Occipital lobe (tissue), 1 donor: ENCODE measurements at regions not wholly inside any gene's neighbourhood (a gene's known extent, or its start where the extent isn't known, plus 50 kb on each side); places are given as distances from the start of the nearest gene placed in this dataset.

Experiments
- DNase-seq: peaks from one replicate; lab custom pipeline; 2025; lab: John Stamatoyannopoulos, UW

- no peak for DNase-seq
Measured at GRCh38 chr11:32039149-32039548, 51.7 kb upstream of the RCN1 start.

GRCh38 chr11:32034680-32035079, 56.2 kb upstream of the RCN1 start:
- DNase-seq, result no peak

DNA sequence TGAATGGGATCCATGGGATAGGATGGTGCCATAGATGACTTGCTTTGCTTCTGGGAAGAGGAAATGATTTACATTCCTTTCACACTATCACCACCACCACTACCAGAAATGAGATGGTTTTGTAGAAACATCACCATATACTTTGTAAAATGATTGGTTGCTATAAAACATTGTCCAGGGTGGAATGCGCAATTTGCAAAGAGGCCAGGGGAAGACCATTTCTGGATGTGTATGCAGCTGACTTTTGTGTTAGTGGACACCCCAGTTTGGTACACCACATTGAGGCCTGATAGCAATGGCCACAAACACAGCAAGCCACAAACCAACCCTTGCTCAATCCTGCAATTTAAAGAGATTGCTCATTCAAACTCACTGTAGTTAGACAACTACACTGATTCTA, 56.7 kb upstream of the RCN1 start:
- no peak for DNase-seq

GRCh38 chr11:32033491-32033890, 57.4 kb upstream of the RCN1 start:
- DNase-seq, result no peak

GRCh38 chr11:32033067-32033466, 57.8 kb upstream of the RCN1 start:
- no peak for DNase-seq

GRCh38 chr11:32032478-32032877, 58.4 kb upstream of the RCN1 start:
- no peak for DNase-seq

GRCh38 chr11:32032052-32032451, 58.8 kb upstream of the RCN1 start:
- DNase-seq, result no peak

DNA sequence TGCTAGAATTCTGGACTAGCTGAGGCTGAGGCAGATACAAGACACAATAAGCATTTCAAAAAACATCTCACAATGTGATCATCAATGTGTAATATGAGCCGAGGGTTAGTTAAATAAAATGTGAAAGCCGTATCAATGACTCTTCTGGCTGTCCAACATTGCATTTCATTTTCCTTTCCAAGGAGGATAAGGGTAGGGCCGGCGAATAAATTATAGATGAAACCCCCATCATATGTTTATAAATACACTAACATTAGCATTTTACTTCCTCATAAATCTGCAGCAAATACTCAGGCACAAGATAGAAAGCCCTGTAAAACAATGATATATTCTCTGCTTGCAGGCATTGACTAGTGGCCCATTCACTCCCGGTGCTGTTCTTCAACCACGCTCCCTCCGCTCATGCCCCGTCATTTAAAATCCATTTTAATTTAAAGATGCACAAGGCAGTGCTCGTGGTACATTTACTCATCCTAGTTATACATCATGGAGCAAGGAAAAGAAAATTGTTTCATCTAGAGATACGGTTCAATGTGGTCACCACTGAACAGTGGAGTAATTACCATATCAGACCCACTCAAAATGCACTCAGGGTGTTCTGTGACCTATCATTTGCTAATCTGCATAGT, 59.9 kb upstream of the RCN1 start:
- DNase-seq, result no peak

GRCh38 chr11:32029721-32030120, 61.2 kb upstream of the RCN1 start:
- DNase-seq, result no peak

- no peak for DNase-seq
Measured at GRCh38 chr11:32028201-32028600, 62.7 kb upstream of the RCN1 start.

GRCh38 chr11:32026766-32027165, 64.1 kb upstream of the RCN1 start:
- no peak for DNase-seq

DNA sequence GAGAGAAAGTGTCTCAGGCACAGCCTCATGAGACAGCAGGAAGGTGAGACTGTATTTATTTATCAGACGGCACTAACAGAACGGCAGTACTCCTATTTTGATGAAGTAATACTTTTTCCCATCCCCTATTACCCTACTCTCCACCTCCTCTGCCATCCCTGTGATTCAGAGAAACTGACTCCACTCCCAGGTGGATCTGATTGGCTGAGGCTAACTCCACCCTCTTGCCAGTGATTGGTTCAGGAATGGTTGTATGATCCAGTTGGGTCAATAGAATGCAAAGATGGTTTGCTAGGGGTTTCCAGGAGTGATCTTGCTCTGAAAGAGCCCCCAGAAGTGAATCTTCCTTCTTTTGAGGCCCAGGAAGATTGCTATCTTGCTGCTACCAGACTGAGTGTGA, 65.9 kb upstream of the RCN1 start:
- DNase-seq, result no peak

DNA sequence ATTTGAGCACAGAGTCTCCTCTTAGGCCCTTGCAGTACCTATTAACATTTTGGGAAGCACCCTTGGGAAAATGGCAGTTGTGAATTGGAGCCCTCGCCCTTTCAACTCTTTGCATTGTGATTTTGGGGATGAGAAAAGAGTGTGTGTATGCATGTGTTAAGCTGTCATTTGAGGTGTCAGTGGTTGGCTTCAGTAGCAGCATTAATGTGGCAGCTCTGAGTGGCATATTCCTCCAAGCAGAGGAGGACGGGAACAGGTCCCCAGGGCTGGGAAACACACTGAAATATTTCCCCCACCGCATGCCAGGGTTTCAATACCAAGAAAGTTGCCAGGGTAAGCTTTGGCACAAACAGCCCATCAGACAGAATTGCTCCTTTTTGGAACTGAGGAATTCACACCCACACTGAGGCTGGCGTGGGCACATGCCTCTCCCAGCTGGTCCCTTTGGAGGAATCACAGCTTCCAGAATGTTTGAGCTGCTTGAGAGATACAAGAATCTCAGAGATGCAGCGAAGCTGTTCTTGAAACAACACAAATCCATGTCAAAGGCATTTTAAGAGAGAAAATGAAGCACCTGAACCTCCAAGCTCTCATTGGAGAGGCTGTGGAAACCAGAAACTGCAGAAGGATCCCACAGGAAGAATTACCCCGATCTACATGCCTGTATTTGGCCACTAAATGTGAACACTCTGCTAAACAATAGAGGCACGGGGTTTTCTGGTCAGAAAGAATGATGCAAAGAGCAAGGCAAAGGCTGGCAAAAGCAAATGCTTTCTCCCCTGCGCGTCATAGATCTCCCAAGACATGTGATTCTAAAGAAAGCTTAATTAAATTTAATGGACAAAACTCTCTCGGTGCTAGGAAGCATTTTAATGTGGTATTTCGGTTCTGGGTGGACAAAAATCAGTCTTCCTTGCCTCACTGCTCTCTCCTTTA, 67.2 kb upstream of the RCN1 start:
- peak; percentile 45 for DNase-seq

DNA sequence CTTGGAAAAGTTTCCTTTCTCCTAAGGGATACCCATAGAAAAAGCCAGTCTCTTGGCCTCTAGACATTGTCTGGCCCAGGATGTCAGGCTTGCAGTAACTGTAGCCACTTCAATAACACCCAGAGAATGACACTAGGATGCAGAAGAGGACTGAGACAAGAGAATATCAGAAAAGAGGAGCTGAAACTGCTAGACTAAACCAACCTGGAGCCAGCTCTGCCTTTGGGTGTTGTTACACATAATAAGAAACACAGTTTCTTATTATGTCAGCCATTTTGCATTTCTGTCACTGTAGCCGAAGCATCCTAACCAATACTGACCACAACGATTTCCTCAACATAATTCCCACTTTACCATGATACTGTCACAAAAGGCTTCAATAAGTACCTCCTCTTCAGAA, 72.2 kb upstream of the RCN1 start:
- no peak for DNase-seq

DNA sequence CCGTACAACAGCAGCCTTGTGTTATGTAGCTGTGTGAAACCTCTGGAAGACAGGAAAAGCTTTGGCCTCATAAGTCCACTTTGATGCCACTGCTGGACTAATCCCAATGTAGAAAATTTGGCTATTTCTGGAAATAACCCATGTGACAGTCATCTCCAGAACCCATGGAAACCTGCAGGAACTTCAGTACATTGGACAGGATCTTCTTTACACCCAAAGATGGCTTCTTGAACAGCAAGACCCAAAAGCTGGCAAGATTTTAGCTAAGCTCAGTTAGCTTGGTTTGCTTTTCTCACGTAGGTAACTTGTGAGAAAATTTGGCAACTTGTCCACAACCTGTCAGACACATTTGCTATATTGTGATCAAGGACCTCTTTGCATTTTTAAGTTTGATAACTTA, 74.8 kb upstream of the RCN1 start:
- DNase-seq, result no peak

DNA sequence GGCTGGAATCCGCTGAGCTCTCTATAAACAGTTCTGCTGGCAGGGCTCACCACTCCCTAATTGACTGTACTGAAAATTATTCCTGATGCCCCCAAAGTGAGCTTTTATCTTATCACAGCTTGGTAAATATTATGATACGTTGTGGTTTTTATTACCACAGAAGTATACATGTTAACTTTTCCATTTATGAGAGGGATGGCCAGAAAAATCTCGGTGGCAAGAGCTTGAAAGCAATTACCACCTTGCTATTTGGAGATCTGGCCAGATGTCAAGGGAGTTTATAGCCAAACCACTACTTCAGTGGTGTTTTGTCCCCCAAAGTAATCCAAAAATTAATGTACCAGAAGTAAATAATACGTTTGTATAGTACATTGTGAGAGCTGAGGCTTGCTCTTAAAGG, 75.4 kb upstream of the RCN1 start:
- no peak for DNase-seq

DNA sequence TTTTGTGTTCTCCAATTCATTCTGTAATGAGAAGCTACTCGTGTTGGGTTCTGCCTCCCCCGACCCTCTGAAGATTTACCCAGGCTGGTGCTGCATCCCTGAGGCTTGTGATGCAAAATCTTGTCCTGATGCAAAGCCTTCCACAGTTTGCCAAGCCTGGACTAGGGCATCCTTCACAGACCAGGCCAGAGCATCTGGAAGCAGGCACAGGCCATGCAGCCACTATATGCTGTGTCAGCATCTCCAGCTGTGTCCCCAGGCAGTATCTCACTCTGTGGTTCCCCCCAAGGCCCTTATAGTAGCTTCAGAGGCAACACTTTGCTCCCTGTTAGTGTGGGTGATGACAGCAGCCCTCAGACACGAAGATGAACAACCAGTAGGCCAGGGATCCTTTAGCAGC, 77.3 kb upstream of the RCN1 start:
- DNase-seq, result no peak

- DNase-seq, result no peak
Measured at GRCh38 chr11:32012049-32012448, 78.8 kb upstream of the RCN1 start.

DNA sequence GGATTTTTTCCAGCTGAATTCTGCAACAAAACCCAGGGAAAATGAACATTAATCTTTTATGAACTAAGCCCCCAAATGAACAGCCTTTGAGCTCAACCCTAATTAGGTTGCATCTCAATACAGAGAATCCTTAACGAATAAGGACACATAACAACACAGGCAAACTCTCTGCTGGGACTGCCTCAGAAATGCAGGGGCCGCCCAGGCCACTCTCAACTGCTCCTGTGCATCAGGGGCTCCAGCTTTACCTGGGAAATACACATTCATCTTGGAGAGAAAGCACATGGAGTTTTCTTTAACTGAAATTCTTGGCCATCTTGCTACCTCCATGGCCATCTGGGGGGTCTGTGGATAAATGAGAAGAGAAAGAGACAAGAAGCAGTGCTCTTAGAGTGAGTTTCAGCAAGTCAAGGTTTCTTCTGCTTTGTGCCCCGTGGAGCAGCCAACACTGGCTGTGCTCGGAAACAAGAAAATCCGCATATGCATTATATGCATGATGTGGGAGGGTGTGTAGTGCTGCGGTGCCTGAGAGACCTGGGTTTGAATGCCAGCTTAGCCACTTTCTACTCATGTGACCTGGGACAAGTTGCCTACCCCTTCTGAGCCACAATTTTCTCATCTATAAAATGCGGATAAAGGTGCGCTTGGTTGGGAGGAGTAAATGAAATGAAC, 81.9 kb upstream of the RCN1 start:
- no peak for DNase-seq

DNA sequence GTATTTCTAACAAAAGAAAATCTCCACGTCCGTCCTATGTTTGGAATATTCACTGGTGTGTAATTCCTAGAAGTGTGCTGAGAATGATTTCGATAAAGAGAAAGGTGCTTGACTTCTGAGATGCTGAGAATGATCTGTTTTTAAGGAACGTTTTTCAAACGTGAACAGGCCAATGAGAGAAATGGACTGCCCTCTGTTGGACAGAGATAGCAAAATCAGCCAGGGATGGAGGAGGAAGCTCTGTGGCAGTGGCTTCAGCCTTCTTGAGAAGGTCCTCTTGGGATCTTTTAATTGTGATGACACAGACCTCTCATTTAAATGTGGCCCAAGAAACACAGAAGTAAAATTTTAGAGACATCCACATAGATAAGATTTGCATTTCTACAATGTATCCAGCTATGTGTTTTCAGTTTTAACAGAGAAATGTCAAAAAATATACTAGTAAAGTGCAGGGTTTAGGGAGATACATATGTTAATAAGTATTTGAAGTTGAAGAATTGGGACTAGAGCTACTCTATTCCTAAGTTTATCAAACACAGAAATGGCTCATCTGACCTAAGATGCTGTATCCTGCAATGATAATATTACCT, 84.0 kb upstream of the RCN1 start:
- DNase-seq, result no peak

DNA sequence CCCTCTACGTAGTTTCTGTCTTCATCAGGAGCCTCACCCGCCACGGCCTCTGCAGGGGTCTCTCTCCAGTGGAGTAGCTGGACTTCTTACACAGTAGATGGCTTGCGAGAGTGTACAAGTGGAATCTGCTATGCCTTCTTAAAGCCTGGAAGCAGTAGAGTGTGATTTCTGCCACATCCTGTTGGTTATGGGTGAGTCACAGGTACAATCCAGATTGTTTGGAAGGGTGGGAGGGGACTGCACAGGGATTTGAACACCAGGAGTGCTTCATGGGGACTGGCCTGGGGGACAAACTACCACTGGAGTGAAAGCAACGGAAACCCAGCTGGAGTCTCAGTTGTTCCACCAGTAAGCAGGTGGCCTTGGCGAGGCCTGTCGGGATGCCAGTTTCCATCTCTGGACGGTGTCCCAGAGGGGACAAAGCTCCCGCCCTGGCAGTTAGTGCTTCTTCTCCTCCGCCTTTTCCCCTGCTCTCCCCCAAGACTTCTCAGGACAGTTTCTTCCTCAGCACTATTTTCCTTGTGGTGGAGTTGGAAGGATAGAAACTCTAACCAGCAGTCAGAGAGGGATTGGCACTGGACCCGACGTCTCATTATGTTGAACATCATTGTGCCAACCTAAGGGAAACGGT, 85.0 kb upstream of the RCN1 start:
- DNase-seq, result no peak

DNA sequence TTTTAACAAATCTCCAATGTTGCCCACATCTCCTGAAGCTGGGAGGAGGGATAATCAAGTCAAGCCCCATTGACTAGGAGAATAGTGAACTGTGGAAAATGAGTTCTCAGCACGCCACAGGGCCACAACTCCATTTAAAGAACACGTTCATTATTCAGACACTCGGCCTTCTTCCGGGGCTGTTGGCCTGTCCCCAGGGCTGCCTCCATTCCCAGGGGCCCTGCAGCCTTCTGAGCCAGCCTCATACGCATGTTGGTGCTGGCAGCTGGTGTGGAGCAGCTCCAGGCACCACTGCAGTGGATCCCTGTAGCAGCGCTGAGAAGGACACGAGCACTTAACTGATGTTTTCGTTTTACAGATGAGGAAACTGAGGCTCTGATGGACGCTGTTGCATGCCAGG, 87.5 kb upstream of the RCN1 start:
- DNase-seq, result no peak
